ENCODE measurements at regions not wholly inside any gene's neighbourhood (a gene's known extent, or its start where the extent isn't known, plus 50 kb on each side); places are given as distances from the start of the nearest gene placed in this dataset.
"Not testable (repeated sequence)": the region's sequence is repeated elsewhere in the genome, so short reads cannot be mapped to it uniquely, and the experiment has no call there.

GRCh38 chr9:106481013-106481609, 381.9 kb upstream of the ZNF462 start:
- no peak for DNase-seq (ENCODE audit: low read depth)
- TF ChIP-seq POLR2A (IDR thresholded peaks at IDR 0.05; ENCODE audit: extremely low read depth, insufficient read length) (no peak), MYC (IDR thresholded peaks at IDR 0.05; ENCODE audit: low read depth, low read length) (no peak), CTCF (IDR thresholded peaks at IDR 0.05; ENCODE audit: low read depth, low read length) (no peak)
- TF ChIP-seq, protein P1, sequence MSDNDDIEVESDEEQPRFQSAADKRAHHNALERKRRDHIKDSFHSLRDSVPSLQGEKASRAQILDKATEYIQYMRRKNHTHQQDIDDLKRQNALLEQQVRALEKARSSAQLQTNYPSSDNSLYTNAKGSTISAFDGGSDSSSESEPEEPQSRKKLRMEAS (IDR thresholded peaks at IDR 0.05; ENCODE audit: low read depth, low read length), result no peak
- H3K4me3 ChIP-seq (ENCODE audit: low read depth, low read length), result no peak overlapping the region

DNA sequence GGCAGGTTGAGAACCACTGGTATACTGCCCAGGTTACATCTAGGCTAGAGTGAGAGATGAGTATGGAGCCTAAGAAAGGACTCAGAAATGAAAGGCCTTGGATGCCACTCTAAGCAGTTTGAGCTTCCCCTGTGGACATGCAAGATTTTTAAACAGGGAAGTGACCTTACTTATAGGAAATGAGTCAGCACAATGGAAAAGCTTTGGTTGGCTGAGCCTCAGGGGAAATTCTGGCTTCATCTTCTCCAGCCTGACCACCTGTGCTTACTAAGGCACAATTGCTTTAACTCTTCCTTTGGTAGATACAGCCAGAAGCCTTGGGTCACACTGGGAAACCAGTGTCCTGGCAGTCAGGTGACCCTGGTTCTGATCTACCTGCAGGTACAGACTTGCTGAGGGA, 380.2 kb upstream of the ZNF462 start:
- H3K4me3 ChIP-seq (ENCODE audit: low read depth, low read length), result no peak overlapping the region
- no peak for TF ChIP-seq POLR2A (IDR thresholded peaks at IDR 0.05; ENCODE audit: extremely low read depth, insufficient read length)
- TF ChIP-seq, protein P1 (IDR thresholded peaks at IDR 0.05; ENCODE audit: low read depth, low read length), result no peak
- no peak for TF ChIP-seq MYC (IDR thresholded peaks at IDR 0.05; ENCODE audit: low read depth, low read length)
- TF ChIP-seq CTCF (IDR thresholded peaks at IDR 0.05; ENCODE audit: low read depth, low read length), result no peak
- peak; percentile 47 for DNase-seq (ENCODE audit: low read depth)

GRCh38 chr9:106486685-106487084, 376.3 kb upstream of the ZNF462 start:
- TF ChIP-seq, protein P1 (IDR thresholded peaks at IDR 0.05; ENCODE audit: low read depth, low read length), result no peak
- TF ChIP-seq CTCF (IDR thresholded peaks at IDR 0.05; ENCODE audit: low read depth, low read length) (no peak), MYC (IDR thresholded peaks at IDR 0.05; ENCODE audit: low read depth, low read length) (no peak), POLR2A (IDR thresholded peaks at IDR 0.05; ENCODE audit: extremely low read depth, insufficient read length) (no peak)
- H3K4me3 ChIP-seq (ENCODE audit: low read depth, low read length), result no peak overlapping the region
- no peak for DNase-seq (ENCODE audit: low read depth)

- no peak overlapping the region for H3K4me3 ChIP-seq (ENCODE audit: low read depth, low read length)
- DNase-seq (ENCODE audit: low read depth), result no peak
- TF ChIP-seq MYC (IDR thresholded peaks at IDR 0.05; ENCODE audit: low read depth, low read length) (no peak), POLR2A (IDR thresholded peaks at IDR 0.05; ENCODE audit: extremely low read depth, insufficient read length) (no peak), CTCF (IDR thresholded peaks at IDR 0.05; ENCODE audit: low read depth, low read length) (no peak)
- TF ChIP-seq, protein P1 (IDR thresholded peaks at IDR 0.05; ENCODE audit: low read depth, low read length), result no peak
Measured at GRCh38 chr9:106487266-106487665, 375.7 kb upstream of the ZNF462 start.

DNA sequence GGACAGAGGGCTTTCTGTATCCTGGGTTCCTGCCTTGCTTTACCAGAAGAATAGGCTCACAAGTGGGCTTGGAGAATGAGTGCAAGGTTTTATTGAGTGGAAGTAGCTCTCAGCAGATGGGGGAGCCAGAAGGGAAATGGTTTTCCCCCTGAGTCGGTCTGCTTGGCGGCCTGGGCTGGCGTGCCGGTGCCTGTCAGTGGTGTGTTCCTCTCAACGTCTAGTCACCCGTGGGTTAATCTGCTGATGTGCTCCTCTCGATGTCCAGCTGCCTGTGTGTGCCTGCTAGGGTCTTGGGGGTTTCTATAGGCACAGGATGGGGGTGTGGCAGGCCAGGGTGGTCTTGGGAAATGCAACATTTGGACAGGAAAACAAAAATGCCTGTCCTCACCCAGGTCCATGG, 370.8 kb upstream of the ZNF462 start:
- not testable (repeated sequence) for H3K4me3 ChIP-seq (ENCODE audit: low read depth, low read length); DNase-seq (ENCODE audit: low read depth)

GRCh38 chr9:106500171-106500570, 362.8 kb upstream of the ZNF462 start:
- DNase-seq (ENCODE audit: low read depth), result no peak
- H3K4me3 ChIP-seq (ENCODE audit: low read depth, low read length), result no peak overlapping the region
- no peak for TF ChIP-seq CTCF (IDR thresholded peaks at IDR 0.05; ENCODE audit: low read depth, low read length)

DNA sequence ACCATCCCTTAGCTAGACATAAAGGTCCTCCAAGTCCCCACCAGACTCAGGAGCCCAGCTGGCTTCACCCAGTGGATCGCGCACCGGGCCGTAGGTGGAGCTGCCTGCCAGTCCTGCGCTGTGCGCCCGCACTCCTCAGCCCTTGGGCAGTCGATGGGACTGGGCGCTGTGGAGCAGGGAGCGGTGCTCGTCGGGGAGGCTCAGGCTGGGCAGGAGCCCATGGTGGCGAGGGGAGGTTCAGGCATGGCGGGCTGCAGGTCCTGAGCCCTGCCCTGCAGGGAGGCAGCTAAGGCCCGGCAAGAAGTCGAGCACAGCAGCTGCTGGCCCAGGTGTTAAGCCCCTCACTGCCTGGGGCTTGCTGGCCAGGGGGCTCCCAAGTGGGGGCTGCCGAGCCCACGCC, 361.8 kb upstream of the ZNF462 start:
- not testable (repeated sequence) for DNase-seq (ENCODE audit: low read depth); H3K4me3 ChIP-seq (ENCODE audit: low read depth, low read length)

All from NB4 (cell line).